ENCODE measurements at regions not wholly inside any gene's neighbourhood (a gene's known extent, or its start where the extent isn't known, plus 50 kb on each side); places are given as distances from the start of the nearest gene placed in this dataset.
A peak's percentile ranks its signal among the peaks of the same experiment; 100 is the strongest.
"Not testable (repeated sequence)": the region's sequence is repeated elsewhere in the genome, so short reads cannot be mapped to it uniquely, and the experiment has no call there.

GRCh38 chrX:122586831-122587230 lies 597.2 kb upstream of the GRIA3 start:
- DNase-seq, result no peak

GRCh38 chrX:122591546-122591945 lies 592.5 kb upstream of the GRIA3 start:
- no peak for DNase-seq

GRCh38 chrX:122596998-122597397 lies 587.1 kb upstream of the GRIA3 start:
- DNase-seq, result no peak

- DNase-seq, result peak; percentile 16
Measured at GRCh38 chrX:122622795-122623194, 561.3 kb upstream of the GRIA3 start.

- DNase-seq, result peak; percentile 2
Measured at GRCh38 chrX:122625239-122625638, 558.8 kb upstream of the GRIA3 start.

GRCh38 chrX:122625821-122626220 lies 558.3 kb upstream of the GRIA3 start:
- no peak for DNase-seq

- no peak for DNase-seq
Measured at GRCh38 chrX:122626871-122627270, 557.2 kb upstream of the GRIA3 start.

- DNase-seq, result no peak
Measured at GRCh38 chrX:122641136-122641535, 542.9 kb upstream of the GRIA3 start.

- no peak for DNase-seq
Measured at GRCh38 chrX:122641826-122642225, 542.3 kb upstream of the GRIA3 start.

- not testable (repeated sequence) for DNase-seq
Measured at GRCh38 chrX:122655256-122655655, 528.8 kb upstream of the GRIA3 start.

GRCh38 chrX:122666601-122667000 lies 517.5 kb upstream of the GRIA3 start:
- no peak for DNase-seq

- DNase-seq, result no peak
Measured at GRCh38 chrX:122667667-122668066, 516.4 kb upstream of the GRIA3 start.

GRCh38 chrX:122703762-122704161 lies 480.3 kb upstream of the GRIA3 start:
- no peak for DNase-seq

- no peak for DNase-seq
Measured at GRCh38 chrX:122739770-122740169, 444.3 kb upstream of the GRIA3 start.

- peak; percentile 22 for DNase-seq
Measured at GRCh38 chrX:122770581-122770980, 413.5 kb upstream of the GRIA3 start.

- no peak for DNase-seq
Measured at GRCh38 chrX:122771933-122772332, 412.1 kb upstream of the GRIA3 start.

GRCh38 chrX:122777766-122778165 lies 406.3 kb upstream of the GRIA3 start:
- DNase-seq, result peak; percentile 13

- no peak for DNase-seq
Measured at GRCh38 chrX:122783918-122784317, 400.2 kb upstream of the GRIA3 start.

GRCh38 chrX:122787231-122787630 lies 396.8 kb upstream of the GRIA3 start:
- no peak for DNase-seq

GRCh38 chrX:122788216-122788615 lies 395.9 kb upstream of the GRIA3 start:
- DNase-seq, result no peak

- no peak for DNase-seq
Measured at GRCh38 chrX:122790376-122791095, 393.5 kb upstream of the GRIA3 start.

GRCh38 chrX:122813876-122814275 lies 370.2 kb upstream of the GRIA3 start:
- DNase-seq, result no peak

- DNase-seq, result no peak
Measured at GRCh38 chrX:122816288-122816687, 367.8 kb upstream of the GRIA3 start.

- DNase-seq, result no peak
Measured at GRCh38 chrX:122817321-122817955, 366.6 kb upstream of the GRIA3 start.

- no peak for DNase-seq
Measured at GRCh38 chrX:122818068-122818467, 366.0 kb upstream of the GRIA3 start.

Measured in NCI-H82 (cell line).